ENCODE measurements at regions not wholly inside any gene's neighbourhood (a gene's known extent, or its start where the extent isn't known, plus 50 kb on each side); places are given as distances from the start of the nearest gene placed in this dataset.

DNA sequence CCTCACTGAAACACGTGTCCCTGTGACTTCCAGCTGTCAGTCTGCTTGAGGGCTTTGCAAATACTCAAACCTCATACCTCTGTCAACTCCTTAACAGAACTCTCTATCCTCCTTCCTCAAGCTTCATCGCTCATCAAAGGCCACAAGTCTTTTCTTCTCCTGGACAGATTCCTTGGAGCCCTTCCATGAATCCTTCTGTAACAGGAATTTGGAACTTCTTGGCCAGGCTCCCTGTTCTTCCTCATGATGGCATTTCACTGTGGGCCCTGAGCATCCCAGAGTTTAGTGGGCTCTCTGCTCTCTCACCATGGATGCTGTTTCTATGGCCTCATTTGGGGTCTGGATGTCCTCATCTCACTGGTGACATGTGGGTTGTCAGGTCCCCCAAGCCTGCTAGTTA lies 105.0 kb upstream of the TLE3 start:
- no peak for DNase-seq (ENCODE audit: low read depth, low spot score)

DNA sequence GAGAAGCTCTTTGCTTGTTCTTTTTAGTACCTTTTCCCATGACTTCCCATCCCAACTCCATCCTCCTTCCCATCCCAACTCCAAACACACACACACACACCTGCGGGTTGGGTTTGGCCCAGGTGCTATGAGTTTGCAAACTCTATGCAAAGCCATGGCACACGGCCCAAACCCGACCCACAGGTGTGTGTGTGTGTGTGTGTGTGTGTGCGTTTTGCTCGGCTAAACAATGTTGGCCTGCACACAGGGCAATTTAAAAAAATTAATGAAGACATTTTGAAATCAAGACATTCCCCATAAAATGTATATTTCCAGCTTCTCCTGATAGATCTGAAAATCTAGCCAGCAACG lies 103.7 kb upstream of the TLE3 start:
- no peak for DNase-seq (ENCODE audit: low read depth, low spot score)

DNA sequence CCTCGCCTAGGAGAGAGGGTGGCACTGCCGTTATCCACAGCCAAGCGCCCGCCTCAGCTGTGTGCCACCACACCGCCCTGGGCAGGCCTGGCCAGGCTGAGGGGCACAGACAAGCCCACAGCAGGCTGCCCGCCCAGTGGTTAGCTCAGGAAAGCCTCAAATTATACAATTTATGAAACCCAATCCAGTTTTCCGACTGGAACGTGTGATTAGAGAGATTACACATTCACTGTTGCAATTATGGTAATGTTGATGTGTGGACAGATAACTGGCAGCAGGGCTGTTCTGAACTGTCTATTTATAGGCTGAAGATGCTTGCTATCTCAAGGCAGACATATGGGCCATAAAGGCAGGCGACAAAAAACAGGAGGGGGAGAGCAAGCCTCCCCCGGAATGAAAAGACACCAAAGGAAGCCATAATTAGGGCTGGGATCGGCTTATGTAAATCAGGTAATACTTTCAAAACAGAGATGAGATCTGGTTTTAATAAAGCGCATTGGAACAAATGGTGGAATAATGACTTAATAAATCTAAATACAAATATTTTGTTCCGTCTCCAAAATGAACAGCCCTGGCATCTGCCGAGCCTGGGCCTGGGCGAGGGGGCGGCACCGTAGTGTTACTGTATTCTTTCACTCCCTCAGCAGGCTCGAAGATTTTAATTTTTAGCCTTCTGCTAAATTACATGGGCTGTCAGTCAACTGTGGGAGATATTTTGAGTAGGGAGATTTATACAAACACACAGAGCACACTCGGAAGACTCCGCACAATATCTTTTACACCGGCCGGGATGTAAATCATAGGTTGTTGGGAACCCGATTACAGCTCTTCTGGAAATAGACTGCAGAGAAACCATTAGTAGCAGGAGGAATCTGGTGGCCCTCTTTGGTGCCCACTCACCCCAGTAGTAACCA lies 103.1 kb upstream of the TLE3 start:
- no peak for DNase-seq (ENCODE audit: low read depth, low spot score)

DNA sequence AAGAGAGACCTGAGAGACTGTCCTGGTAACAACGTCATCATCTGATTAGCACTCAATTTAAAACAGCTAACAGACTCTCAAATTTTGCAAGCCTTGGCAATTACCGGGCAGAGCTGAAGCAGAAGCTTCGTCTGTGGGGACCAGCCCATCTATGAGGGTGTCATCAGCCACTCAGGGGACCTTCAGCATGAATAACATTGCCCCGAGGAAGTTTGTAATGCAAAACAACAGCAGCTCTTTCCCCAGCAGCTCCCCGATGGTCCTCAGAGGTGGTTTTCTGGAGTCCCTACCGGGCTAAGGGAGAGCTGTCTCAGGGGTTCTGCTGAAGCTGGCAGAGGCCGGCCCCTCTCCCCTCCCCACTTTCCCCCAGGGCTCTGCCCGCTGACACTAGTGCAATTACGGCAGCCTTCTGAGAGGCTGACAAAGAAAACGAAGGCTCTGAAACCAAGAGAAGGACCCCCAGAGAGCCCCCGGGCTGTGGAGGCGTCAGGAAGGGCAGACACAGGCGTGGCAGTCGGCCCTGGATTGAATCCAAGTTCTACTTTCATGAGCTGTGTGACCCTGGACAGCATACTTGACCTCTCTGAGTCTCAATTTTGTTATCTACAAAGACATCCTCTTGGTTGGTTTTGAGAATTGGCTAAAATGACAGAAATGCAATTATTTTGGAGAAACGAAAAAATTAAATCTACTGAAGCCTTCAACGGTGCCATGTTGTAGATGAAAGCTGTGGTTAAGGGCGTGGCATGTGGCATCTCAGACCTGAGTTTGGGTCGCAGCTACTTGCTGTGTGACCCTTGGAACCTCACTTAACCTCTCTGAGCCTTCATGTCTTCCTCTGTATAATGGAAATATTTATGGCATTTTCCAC lies 102.1 kb upstream of the TLE3 start:
- DNase-seq (ENCODE audit: low read depth, low spot score) = no peak

DNA sequence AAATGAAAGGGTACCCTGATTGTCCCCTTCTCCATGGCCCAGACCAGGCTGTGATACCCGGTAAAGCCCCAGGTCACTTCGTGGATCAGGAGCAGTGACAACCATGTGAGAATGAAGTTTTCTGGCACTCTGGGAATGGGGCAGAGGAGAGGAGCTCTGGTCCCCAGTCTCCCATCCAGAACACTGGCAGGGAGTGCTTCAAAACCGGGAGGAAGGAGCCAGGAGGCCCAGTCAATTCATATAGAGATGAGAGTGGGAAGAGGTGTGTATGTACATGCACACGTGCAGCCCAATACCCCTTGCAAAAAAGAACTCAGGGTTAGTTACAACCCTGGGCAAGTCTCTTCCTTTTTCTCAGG lies 101.4 kb upstream of the TLE3 start:
- DNase-seq (ENCODE audit: low read depth, low spot score) = no peak

DNA sequence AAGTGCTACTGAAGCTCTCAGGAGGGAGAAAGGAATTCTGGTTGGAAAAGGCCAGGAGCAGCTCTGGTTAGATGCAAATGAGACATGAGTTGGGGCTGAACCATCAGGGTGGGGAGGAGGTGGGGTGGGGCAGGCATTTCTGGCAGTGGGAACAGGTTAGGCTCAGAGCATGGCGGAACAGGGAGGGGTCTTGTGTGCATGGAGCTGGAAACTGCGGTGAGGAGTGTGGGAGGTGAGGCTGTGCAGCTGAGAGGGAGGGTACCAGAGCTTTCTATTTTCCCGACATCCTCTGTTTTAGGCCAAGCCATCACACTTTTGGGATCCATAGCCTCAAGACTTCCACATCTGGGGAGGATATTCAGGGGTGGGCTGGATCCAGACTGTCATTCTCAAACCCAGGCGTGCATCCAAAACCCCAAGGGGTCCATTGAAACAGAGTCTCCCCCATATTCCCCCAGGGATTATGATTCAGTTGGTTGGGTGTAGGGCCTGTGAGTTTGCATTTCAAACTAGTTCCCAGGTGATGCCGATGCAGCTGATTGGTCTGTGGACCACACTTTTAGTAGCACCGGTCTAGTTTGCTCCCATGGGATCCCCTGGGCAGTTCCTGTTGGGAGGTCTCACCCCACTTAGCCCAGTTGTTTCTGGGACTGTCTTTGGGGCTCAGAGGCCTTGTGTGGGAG lies 100.9 kb upstream of the TLE3 start:
- no peak for DNase-seq (ENCODE audit: low read depth, low spot score)

DNA sequence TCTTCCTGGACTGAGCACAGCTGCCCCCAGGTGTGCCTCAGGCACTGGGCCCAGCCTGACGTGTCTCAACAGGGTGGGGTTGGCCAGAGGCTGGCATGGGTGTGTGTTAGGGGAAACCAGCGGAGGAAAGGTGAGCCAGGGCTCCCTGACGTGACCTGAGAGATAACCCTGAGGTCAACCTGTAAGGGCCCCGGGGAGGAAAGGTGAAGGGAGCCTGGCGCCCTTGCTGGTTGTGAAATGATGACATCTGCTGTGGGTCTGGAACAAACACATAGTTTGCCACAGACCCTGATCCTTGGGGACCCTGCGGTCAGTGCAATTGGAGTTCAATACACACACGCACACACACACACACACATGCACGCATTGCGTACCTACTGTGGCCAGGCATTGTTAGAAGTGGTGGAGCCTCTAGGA lies 100.2 kb upstream of the TLE3 start:
- DNase-seq (ENCODE audit: low read depth, low spot score) = no peak

DNA sequence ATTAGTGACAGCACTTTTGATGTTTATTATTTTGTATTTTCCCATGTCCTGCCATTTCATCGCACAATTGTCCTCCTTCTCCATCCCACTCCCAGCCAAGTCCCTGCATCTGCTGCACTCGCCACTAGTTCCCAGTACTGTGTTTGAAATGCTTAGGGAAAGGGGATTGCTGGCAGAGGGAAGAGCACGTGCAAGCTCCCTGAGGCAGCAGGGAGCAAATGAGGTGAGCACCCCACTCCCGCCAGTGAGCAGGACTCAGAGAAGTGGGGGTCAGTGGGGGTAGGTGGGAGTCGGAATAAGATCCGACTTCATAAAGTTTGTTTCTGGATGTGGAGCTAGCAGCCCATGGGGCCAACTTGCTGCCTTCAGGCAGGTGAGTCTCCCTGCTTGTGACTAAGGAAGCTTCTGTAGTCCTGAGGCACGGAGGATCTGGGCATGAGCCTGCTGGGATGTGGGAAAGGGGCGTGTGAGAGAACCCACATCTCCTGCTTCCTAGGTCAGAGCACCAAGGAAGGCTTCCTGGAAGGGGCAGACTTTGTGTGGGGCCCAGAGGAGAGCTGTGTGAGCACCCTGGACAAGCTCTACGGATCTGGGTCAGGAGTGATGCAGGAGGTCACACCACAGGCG lies 99.7 kb upstream of the TLE3 start:
- no peak for DNase-seq (ENCODE audit: low read depth, low spot score)

DNA sequence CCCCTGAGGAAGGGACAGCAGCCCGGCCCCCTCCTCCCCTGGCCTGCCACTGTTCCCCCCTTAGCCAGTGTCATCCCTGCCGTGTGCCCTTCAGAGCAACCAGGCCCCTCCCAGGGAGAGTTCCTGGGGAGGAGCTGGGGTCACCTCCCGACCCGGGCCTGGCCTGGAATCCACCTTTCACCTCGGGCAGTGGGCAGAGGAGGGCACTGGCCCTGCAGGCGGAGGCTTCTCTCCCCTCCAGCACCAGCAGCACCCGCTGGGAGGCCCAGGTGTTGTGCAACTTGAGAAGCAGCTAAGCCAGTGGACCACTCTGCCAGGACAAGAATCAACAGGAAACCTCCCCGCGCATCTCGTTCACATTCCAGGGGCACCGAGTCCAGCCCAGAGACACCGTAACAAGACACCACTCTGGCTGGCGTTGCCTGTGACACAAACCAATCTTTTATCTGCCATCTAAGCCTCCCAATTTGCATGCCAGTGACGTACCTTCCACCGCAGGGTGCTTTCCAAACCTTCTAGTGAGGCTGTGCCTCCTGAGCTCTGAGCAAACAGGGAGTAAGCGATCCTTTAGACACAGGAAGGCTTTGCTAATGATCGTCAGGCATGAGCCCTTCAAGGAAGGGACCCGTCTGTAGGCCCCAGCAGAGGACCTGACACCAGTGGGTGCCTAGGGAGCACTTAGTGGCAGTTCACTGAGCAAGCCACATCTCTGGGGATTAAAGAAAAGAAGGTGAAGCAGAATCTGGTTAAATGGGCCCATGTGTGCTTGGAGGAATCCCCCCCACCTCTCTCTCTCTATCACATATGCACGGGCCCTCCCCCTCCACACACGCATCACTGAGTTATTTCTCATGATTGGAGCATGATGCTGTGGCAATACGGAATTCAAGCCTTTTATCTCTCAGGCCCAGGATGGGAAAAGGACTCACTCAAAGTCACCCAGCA lies 98.9 kb upstream of the TLE3 start:
- no peak for DNase-seq (ENCODE audit: low read depth, low spot score)

DNA sequence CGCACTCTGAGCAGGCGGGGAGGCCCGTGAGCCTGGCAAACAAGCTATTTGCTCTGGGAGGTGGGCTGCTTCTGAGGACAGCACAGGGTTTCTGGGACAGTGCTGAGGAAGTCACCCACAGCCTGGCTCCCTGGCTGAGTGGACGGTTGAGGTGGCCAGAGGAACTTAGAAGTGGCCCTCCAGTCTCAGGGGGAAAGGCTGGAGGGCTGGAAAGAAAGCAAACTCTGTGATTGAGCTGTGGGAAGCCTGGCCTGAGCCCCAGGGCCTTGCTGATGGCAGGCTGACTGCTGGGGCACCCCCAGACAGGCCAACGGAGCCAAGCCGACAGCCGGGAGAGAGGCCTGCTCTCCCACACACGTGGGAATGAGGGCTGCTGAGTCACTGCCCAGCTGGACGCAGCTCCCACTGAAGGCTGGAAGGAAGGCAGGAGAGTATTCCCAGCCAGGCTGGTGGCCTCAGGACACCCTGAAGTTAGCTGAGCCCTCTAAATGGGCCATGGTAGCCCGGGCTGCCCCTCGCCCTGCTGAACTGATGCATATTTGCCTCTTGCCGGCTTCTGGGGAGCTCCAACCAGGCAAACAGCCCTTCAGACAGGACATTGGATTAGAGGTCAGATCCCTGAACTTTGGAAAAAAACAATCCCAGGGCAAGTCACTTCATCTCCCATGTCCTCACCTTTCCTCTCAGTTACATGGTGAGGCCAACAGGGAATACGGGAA lies 98.0 kb upstream of the TLE3 start:
- DNase-seq (ENCODE audit: low read depth, low spot score) = no peak

DNA sequence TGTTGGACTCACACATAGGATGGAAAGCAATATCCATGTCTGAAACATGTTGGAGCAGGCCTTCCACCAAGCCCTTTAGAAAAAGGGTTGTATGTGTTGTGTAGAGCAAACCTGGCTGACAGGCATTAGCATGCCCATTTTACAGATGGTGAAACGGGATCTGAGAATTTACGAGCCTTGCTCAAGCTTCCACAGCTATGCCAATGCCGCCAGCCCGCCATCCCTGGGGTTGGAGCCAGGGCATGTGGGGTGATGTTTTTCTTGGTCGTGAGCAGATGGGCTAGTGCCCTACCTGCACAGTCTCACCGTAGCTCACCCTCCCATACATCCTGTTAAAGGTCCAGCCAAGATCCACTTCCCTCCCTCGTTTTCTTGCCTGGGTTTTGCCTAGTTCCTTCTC lies 97.5 kb upstream of the TLE3 start:
- no peak for DNase-seq (ENCODE audit: low read depth, low spot score)

DNA sequence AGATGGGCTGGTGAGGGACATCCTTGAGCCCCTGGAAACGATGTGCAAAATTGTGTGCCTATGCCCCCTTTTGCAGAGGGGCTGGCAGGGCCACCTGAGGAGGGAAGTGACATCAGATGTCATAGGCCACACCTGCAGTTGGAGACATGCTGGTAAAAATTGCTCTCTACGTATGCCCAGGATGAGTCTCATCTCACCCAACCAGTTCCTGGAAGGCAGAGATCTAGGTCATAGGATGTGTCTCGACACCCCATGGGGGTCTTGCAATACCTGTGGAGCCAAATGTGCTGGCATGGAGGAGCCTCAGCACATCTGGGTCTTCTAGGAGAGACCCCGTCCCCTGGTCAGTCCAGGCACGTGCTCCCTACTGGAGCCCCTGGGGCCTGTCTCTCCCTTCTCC lies 96.5 kb upstream of the TLE3 start:
- DNase-seq (ENCODE audit: low read depth, low spot score) = no peak

DNA sequence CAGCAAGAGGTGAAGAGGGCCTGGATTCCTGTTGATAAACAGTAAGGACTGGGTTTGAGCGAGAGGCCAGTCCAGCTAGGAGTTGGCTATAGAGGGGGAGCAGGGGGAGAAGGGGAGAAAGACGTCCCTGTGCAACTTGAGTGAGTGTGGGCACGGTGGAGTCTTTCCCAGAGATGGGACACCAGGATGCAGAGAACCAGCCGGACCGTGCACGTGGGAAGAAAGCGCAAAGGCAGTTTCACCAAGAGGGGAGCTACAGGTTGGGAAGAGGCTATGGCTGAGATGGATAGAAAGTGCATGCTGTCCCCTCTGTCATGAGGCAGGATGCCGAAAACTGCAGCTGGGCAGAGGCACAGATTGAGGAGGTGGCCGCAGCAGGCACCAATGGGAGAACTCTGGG lies 96.0 kb upstream of the TLE3 start:
- no peak for DNase-seq (ENCODE audit: low read depth, low spot score)

DNA sequence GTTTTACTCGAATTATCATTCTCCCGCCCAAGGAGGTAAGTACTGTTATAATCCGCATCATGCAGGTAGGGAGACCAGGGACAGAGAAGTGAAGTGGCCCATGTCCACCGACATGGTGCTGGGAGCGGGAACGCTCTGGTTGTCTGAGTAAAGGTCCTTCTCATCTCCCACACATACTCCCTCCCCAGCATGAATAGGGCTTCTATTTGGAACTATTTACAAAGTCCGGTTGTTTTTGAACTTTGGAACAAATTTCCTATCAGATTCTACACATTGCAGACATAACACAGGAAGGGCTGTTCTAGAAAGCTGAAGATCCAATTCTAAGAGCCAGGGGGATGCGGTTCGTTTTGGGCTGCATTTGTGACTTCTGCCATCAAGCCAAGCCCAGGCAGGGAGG lies 94.8 kb upstream of the TLE3 start:
- DNase-seq (ENCODE audit: low read depth, low spot score) = no peak

DNA sequence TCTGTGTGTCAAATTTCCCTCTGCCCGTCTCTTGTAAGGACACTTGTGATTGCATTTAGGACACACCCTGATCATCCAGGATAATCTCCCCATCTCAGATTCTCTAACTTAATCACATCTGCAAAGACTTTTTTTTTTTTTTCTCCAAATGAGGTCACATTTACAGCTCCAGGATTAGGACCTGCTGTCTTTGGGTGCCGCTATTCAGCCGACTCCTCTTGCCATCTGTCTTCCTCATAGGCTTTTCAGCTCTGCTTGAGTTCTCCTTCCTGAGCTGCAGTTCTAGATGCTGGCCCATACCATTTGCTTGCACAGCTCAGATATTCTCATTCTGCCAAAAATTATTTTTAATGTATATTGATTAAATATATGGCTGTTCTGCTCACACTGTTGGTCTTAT lies 94.3 kb upstream of the TLE3 start:
- no peak for DNase-seq (ENCODE audit: low read depth, low spot score)

DNA sequence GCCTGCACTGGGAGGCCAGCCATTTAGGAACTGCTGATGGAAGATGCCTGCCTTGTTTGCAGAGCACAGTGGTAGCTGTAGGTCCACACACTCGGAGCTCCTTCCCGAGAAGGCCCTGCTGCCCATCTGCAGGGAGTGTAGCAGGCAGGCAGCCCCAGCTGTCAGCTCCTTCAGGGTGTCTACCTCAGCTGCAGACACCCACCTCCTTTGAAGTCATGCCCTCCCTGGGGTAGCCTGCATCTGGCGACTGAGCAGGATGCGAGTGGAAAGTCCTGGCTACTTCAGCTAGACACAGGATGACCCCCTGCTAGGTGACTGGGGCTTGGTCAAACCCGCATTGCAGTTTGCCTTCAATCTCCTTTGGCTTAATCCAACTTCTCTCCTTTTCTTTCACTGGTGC lies 93.2 kb upstream of the TLE3 start:
- DNase-seq (ENCODE audit: low read depth, low spot score) = no peak

DNA sequence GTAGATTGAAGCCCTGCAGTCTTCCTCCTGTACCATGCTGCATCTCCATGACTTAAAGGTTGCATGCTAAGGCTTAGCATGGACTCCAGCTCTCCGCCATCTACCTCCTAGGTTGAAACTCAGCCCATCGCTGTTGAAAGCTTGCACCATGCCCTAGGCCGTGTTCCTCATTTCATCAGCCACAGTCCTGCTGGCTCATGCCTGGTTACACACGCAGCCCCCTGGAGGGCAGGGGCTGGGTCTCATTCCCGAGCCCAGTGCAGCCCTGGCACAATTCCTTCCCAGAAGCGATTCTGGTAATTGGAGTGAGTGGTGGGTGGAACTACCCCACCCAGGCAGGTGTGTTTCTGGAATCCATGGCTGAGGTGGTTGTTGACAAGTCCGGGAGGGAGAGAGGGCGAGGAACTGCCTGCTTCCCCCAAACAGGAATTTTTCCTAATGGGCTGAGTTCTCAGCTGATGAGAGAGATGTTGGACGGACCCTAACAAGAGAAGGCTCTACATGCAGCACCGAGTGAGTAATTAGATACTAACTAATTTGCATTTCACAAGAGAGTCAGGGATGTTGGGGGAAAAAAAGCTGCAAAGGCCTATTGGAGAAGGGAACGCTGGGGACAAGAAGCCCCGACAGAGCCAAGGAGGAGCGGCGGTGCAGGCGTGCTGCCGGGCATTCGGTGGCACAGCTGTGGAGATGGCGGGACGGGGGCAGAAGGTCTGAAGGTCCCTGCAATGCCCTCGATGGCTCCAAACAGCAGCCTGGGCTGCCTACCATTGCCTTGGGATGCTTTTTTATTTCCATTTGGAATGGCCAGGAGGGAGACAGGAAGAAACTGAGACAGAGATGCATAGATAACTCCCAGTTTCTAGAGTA lies 92.3 kb upstream of the TLE3 start:
- no peak for DNase-seq (ENCODE audit: low read depth, low spot score)

DNA sequence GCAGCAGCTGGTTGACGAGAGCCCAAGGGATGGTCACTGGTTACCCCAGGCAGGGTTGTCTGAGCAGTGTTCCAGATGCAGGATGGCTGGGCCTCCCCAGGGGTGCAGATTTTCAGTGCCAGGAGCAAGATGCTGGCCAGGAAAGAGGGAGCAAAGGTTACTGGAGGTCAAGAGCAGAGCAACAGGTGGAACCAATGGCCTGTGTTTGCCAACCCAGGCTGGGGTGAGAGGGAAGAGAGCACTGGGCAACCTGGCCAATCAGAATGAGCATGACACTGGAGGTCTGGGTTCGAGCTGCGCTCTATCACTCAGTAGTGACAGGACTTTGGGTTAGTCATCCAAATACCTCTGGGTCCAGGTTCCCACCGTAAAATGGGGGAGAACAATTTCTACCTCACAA lies 90.6 kb upstream of the TLE3 start:
- no peak for DNase-seq (ENCODE audit: low read depth, low spot score)

DNA sequence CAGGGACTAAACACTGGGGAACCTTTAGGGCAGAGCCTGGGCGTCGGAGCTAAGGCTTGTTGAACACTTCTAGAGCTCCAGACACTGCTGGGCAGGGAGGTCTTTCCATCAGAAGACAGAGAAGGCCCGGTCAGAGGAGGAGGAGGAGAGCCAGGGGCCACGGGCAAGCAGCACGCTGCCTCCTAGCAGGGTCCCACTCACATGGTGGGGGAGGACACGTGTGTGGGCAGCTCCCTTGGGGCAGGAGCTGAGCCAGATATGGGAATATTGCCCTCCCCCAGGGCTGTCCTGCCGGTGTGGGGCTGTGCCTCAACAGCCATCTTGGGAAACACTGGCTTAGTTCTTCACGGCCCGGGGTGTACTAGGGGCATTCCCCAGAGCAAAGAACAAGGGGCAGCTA lies 89.6 kb upstream of the TLE3 start:
- no peak for DNase-seq (ENCODE audit: low read depth, low spot score)

Data from activated naive CD8-positive, alpha-beta T cell treated with anti-CD3 and anti-CD28 coated beads, Interleukin-2, amount 50 U/mL, for 16 hours (primary cell).